HG03095 (cell line): ENCODE measurements at regions not wholly inside any gene's neighbourhood (a gene's known extent, or its start where the extent isn't known, plus 50 kb on each side); places are given as distances from the start of the nearest gene placed in this dataset.

Experiments used
- ATAC-seq: cut with Tn5 transposase; IDR thresholded peaks from one replicate; pipeline ENCODE4 v1.9.1; 2021; ENCODE audit warnings: moderate library complexity; ENCODE audit not compliant: unreplicated experiment

GRCh38 chr12:74980510-74980909, 229.1 kb downstream of the KCNC2 start:
- ATAC-seq: no peak

GRCh38 chr12:74981541-74981940, 228.1 kb downstream of the KCNC2 start:
- ATAC-seq: no peak

- no peak for ATAC-seq
These were observed 225.7 kb downstream of the KCNC2 start for GRCh38 chr12:74983917-74984316.

- ATAC-seq: no peak
These were observed 225.0 kb downstream of the KCNC2 start for GRCh38 chr12:74984631-74985030.

GRCh38 chr12:74985293-74985985, 224.2 kb downstream of the KCNC2 start:
- no peak for ATAC-seq

GRCh38 chr12:74985986-74986319, 223.7 kb downstream of the KCNC2 start:
- no peak for ATAC-seq

- no peak for ATAC-seq
These were observed 221.5 kb downstream of the KCNC2 start for GRCh38 chr12:74988156-74988555.
